Esophagus squamous epithelium (tissue), 4 donors: ENCODE measurements at regions not wholly inside any gene's neighbourhood (a gene's known extent, or its start where the extent isn't known, plus 50 kb on each side); places are given as distances from the start of the nearest gene placed in this dataset.

Experiments
- POLR2A ChIP-seq, 4 donors: fragments of 450-650 bp; IDR thresholded peaks; one replicate each; pipeline ENCODE4 v1.6.1; 2017; ENCODE audit warnings: antibody characterized with exemption in 4 of 4, mild to moderate bottlenecking in 4 of 4, moderate library complexity in 3 of 4
- TF ChIP-seq, protein P1 (sequence below), 6 experiments: fragments of 450-650 bp in 4 of 6; fragments of 200-600 bp in 2 of 6; sonication (generic) in 2 of 6; IDR thresholded peaks; one replicate each; pipeline ENCODE4 v1.5.1; 2016 to 2019; ENCODE audit warnings: antibody characterized with exemption in 6 of 6, mild to moderate bottlenecking in 4 of 6, moderate library complexity in 4 of 6

- TF ChIP-seq, protein P1, sequence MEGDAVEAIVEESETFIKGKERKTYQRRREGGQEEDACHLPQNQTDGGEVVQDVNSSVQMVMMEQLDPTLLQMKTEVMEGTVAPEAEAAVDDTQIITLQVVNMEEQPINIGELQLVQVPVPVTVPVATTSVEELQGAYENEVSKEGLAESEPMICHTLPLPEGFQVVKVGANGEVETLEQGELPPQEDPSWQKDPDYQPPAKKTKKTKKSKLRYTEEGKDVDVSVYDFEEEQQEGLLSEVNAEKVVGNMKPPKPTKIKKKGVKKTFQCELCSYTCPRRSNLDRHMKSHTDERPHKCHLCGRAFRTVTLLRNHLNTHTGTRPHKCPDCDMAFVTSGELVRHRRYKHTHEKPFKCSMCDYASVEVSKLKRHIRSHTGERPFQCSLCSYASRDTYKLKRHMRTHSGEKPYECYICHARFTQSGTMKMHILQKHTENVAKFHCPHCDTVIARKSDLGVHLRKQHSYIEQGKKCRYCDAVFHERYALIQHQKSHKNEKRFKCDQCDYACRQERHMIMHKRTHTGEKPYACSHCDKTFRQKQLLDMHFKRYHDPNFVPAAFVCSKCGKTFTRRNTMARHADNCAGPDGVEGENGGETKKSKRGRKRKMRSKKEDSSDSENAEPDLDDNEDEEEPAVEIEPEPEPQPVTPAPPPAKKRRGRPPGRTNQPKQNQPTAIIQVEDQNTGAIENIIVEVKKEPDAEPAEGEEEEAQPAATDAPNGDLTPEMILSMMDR (IDR thresholded peaks at IDR 0.05), result no peak
- no peak for TF ChIP-seq POLR2A (IDR thresholded peaks at IDR 0.05)
Measured at GRCh38 chr15:58257776-58258325, 119.7 kb downstream of the AQP9 start.
